ENCODE measurements at regions not wholly inside any gene's neighbourhood (a gene's known extent, or its start where the extent isn't known, plus 50 kb on each side); places are given as distances from the start of the nearest gene placed in this dataset.

DNA sequence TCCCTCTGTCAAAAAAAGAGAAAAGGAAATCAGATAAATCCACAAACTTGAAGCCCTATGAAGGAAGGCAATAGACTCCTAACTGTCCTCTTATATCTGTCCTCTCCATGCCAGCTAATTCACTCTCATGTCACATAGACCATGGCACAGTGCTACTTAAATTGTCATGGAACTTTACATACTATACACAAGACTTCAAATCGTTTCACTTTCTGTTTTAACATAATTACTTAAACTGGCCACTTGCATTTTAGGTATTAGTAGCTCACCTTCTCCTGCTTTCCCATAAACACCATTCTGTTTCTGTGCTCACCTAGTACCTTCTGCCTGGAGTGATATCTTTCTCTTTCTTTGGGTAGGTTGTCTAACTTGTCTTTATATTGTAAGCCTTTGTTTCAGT lies 816.7 kb upstream of the KIF2B start:
- no peak for DNase-seq (ENCODE audit: low read depth)
- H3K4me3 ChIP-seq (ENCODE audit: low read depth, low read length), result no peak overlapping the region
- TF ChIP-seq, protein P1, sequence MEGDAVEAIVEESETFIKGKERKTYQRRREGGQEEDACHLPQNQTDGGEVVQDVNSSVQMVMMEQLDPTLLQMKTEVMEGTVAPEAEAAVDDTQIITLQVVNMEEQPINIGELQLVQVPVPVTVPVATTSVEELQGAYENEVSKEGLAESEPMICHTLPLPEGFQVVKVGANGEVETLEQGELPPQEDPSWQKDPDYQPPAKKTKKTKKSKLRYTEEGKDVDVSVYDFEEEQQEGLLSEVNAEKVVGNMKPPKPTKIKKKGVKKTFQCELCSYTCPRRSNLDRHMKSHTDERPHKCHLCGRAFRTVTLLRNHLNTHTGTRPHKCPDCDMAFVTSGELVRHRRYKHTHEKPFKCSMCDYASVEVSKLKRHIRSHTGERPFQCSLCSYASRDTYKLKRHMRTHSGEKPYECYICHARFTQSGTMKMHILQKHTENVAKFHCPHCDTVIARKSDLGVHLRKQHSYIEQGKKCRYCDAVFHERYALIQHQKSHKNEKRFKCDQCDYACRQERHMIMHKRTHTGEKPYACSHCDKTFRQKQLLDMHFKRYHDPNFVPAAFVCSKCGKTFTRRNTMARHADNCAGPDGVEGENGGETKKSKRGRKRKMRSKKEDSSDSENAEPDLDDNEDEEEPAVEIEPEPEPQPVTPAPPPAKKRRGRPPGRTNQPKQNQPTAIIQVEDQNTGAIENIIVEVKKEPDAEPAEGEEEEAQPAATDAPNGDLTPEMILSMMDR (conservative IDR thresholded peaks at IDR 0.05; ENCODE audit: low read depth, low read length), result no peak

DNA sequence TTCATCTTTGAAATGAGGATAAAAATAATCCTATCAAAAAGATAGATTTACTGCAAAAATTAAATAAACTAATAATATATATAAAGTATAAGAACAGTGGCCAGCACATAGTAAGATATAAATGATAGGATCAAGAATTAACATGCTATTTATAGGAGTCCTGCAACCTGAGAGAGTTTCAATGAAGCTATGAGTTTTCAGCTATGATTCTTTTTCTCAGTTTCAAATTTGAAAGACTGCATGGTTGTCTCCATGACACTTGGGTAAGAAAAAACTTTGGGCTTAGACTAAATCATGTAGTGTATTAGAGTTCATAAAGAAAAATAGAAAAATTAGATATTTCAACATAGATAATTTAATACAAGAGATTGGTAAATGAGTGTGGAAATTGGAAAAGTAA lies 817.8 kb upstream of the KIF2B start:
- H3K4me3 ChIP-seq (ENCODE audit: low read depth, low read length), result no peak overlapping the region
- no peak for DNase-seq (ENCODE audit: low read depth)
- TF ChIP-seq, protein P1 (conservative IDR thresholded peaks at IDR 0.05; ENCODE audit: low read depth, low read length), result no peak

DNA sequence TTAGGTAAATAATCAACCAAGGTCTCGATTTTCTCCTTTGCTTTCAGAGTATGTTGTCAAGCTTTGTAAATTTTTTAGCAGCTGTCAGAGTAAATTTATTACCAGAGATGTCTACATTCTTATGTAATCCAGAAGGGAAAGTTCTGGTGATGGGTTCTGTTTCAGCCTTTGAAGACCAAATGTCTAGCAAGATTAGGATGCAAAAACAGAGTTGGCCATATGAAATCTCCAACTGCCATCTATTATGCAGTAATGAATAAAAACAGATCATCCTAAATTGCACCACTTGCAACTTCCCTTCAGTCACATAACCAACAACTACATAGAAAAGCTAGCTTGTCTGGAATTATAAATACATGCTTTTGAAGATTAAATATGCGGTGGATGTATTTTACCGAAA lies 826.8 kb upstream of the KIF2B start:
- no peak overlapping the region for H3K4me3 ChIP-seq (ENCODE audit: low read depth, low read length)
- no peak for DNase-seq (ENCODE audit: low read depth)
- TF ChIP-seq, protein P1 (conservative IDR thresholded peaks at IDR 0.05; ENCODE audit: low read depth, low read length), result no peak

DNA sequence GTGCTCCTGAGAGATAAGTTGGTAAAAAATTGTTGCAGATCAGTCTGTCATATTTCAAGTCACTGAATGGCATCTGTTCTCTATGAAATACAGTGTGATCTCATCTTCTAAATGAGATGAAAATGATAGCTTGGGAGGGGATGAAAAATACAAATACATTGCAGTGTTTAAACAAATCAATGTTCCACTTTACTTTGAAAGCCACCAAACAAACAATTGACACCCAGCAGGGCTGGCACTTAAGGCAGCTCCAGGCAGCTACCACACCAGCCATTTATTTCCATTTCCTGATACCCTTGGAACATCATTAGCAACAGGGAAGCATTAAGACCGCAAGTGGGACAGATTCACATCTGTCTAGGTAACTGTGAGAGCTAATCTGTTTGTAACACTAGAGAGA lies 827.6 kb upstream of the KIF2B start:
- TF ChIP-seq, protein P1 (conservative IDR thresholded peaks at IDR 0.05; ENCODE audit: low read depth, low read length), result no peak
- DNase-seq (ENCODE audit: low read depth), result no peak

DNA sequence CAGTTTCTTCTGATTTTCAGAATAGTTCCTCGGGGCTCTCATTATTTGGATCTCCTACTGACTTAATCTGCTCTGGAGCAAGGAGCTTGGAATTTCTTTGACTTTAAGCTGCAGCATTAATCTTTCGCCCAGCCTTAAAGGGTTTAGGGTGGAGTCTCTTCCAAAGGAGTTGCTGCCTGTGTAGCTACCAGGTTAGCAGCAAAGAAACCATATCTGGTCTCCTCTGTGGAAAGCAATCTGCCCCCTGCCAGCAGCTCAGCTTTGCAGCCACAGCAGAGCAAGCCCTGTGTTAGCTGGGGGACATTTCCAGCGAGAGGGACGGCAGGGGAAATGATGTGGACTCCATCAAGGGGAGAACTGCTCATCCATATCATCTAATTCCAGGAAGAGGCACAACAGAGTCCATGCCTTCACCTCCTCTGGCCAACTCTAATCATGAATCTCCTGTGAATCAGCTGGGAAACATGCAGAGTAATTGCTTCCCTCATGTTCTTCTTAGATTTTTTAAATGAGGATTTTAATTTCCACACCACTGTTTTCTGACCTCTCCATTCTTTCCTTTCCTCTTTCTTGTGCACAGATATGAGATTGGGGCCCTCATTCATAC lies 827.6 kb upstream of the CA10 start:
- TF ChIP-seq, protein P1 (conservative IDR thresholded peaks at IDR 0.05; ENCODE audit: low read depth, low read length), result no peak
- H3K4me3 ChIP-seq (ENCODE audit: low read depth, low read length), result no peak overlapping the region
- DNase-seq (ENCODE audit: low read depth), result no peak

More for the DNA sequence above, 827.6 kb upstream of the KIF2B start:
- H3K4me3 ChIP-seq (ENCODE audit: low read depth, low read length), result no peak overlapping the region

DNA sequence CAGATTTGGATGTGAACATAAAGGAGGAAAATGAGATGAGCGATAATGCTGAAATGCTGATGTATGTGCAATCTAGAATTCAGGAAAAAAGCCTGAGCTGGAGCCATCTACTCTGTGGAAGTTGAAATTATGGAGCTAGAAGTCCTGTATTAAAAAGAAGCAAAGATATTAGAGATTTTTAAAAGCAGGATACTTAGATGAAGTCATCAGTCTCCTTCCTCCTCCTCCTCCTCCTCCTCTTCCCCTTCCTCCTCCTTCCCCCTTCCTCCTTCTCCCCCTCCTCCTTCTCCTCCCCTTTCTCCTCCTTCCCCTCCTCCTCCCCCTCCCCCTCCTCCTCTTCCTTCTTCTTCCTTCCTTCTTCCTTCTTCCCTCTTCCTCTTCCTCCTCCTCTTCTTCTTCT lies 823.8 kb upstream of the CA10 start:
- no peak for DNase-seq (ENCODE audit: low read depth)
- H3K4me3 ChIP-seq (ENCODE audit: low read depth, low read length), result no peak overlapping the region
- TF ChIP-seq, protein P1 (conservative IDR thresholded peaks at IDR 0.05; ENCODE audit: low read depth, low read length), result no peak

DNA sequence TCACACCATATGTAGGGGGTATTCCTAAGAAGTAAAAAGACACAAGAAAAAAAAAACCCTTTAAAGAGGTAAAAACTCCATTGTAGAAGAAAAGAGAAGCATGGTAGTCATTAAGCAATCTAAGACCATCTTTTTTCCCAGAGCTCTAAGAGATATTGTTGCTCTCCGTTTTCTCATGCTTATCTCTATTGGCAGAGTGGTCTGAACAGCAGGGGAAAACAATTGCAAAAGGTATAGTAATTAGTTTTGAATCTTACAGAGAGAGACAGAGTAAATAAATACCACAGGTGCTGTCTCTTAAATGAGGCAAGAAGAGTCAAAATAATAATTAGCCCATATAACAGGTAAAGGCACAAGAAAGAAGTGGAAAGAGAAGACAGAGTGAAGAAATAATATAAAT lies 821.4 kb upstream of the CA10 start:
- no peak overlapping the region for H3K4me3 ChIP-seq (ENCODE audit: low read depth, low read length)
- no peak for DNase-seq (ENCODE audit: low read depth)
- TF ChIP-seq, protein P1 (conservative IDR thresholded peaks at IDR 0.05; ENCODE audit: low read depth, low read length), result no peak
